OCI-LY3 (cell line): ENCODE measurements at regions not wholly inside any gene's neighbourhood (a gene's known extent, or its start where the extent isn't known, plus 50 kb on each side); places are given as distances from the start of the nearest gene placed in this dataset.

ENCODE experiments used
- CTCF ChIP-seq: fragments of 200-600, 300-600 bp; sonication (generic); IDR thresholded peaks from 2 replicates; pipeline ENCODE4 v1.5.1; 2014; ENCODE audit warnings: antibody characterized with exemption, low read length, low read depth
- EZH2phosphoT487 ChIP-seq: fragments of 200-600 bp; shearing (Covaris generic); IDR thresholded peaks from 2 replicates; pipeline ENCODE4 v1.6.1; 2018; ENCODE audit warnings: antibody characterized with exemption, mixed run types, low read depth

GRCh38 chr6:159460476-159460875 lies 232.6 kb downstream of the SOD2 start:
- no peak for TF ChIP-seq CTCF
- no peak for TF ChIP-seq EZH2phosphoT487
